CD14-positive monocyte (primary cell): ENCODE measurements at regions not wholly inside any gene's neighbourhood (a gene's known extent, or its start where the extent isn't known, plus 50 kb on each side); places are given as distances from the start of the nearest gene placed in this dataset. TPM values are rescaled to one million over a fixed set of nuclear protein-coding genes. Genes with fewer than 3 reads are reported as not detected.
A peak's percentile ranks its signal among the peaks of the same experiment; 100 is the strongest.

Experiments used
- DNase-seq, 3 donors: peaks; one replicate each; pipeline ENCODE4 v3.0.0-alpha.2; 2011 to 2022
- H2AFZ ChIP-seq: 2 replicates; pipeline ENCODE4 v1.6.0; 2012; ENCODE audit warnings: mild to moderate bottlenecking, low read depth, low read length, inconsistent platforms; ENCODE audit not compliant: insufficient read depth, poor library complexity, severe bottlenecking
- H3K27ac ChIP-seq, 2 donors: 1 replicate in 1 of 2; 2 replicates in 1 of 2; pipeline ENCODE4 v1.5.1; 2012 to 2013; ENCODE audit warnings: low read length in 2 of 2, control low read depth in 1 of 2, inconsistent platforms in 1 of 2, low read depth in 1 of 2, mild to moderate bottlenecking in 1 of 2
- H3K27me3 ChIP-seq, 2 donors: one replicate each; pipeline versions ENCODE4 v1.6.0 to v1.6.1; 2011 to 2013; ENCODE audit warnings: low read length in 2 of 2; ENCODE audit not compliant: control insufficient read depth in 2 of 2, insufficient read depth in 2 of 2
- H3K36me3 ChIP-seq, 2 donors: replicated peaks in 1 of 2; 1 replicate in 1 of 2; 2 replicates in 1 of 2; pipeline versions ENCODE4 v1.5.1 to v1.6.1; 2012 to 2013; ENCODE audit warnings: low read length in 2 of 2, control low read depth in 1 of 2, inconsistent platforms in 1 of 2, mild to moderate bottlenecking in 1 of 2; ENCODE audit not compliant: insufficient read depth in 2 of 2, control insufficient read depth in 1 of 2
- H3K4me1 ChIP-seq, 2 donors: 1 replicate in 1 of 2; 2 replicates in 1 of 2; pipeline versions ENCODE4 v1.5.1 to v1.6.1; 2012 to 2013; ENCODE audit warnings: low read length in 2 of 2, control low read depth in 1 of 2, inconsistent platforms in 1 of 2, mild to moderate bottlenecking in 1 of 2, moderate library complexity in 1 of 2; ENCODE audit not compliant: insufficient read depth in 2 of 2, control insufficient read depth in 1 of 2
- H3K4me2 ChIP-seq: replicated peaks from 2 replicates; pipeline ENCODE3; 2012; ENCODE audit warnings: low read length, moderate library complexity, mild to moderate bottlenecking; ENCODE audit not compliant: poor library complexity, severe bottlenecking; ENCODE audit errors: extremely low read depth
- H3K4me3 ChIP-seq, 3 experiments: fragments of 200-600 bp in 1 of 3; sonication (generic) in 1 of 3; replicated peaks in 1 of 3; 1 replicate in 2 of 3; 2 replicates in 1 of 3; pipeline ENCODE4 v1.5.1; 2011 to 2013; ENCODE audit warnings: low read length in 3 of 3, mild to moderate bottlenecking in 3 of 3, control low read depth in 2 of 3, low read depth in 2 of 3, inconsistent platforms in 1 of 3, moderate library complexity in 1 of 3
- H3K79me2 ChIP-seq: 2 replicates; pipeline ENCODE4 v1.6.0; 2012; ENCODE audit warnings: mild to moderate bottlenecking, control low read depth, inconsistent platforms, low read length, moderate library complexity; ENCODE audit not compliant: insufficient read depth
- H3K9ac ChIP-seq: 2 replicates; pipeline ENCODE4 v1.6.0; 2017; ENCODE audit warnings: low read length, mild to moderate bottlenecking; ENCODE audit not compliant: insufficient read depth, poor library complexity, severe bottlenecking
- H3K9me3 ChIP-seq, 2 donors: replicated peaks in 1 of 2; 1 replicate in 1 of 2; 2 replicates in 1 of 2; pipeline versions ENCODE4 v1.5.1 to v1.6.1; 2012 to 2013; ENCODE audit warnings: low read length in 2 of 2, control low read depth in 1 of 2; ENCODE audit not compliant: control insufficient read depth in 1 of 2, insufficient read depth in 1 of 2
- H4K20me1 ChIP-seq: 2 replicates; pipeline ENCODE4 v1.6.0; 2012; ENCODE audit warnings: mild to moderate bottlenecking, low read length, control low read depth, moderate library complexity; ENCODE audit not compliant: insufficient read depth
- H3K27ac Mint-ChIP-seq, 7 donors: one replicate each; pipeline ENCODE4 v1.8.0; 2020; ENCODE audit warnings: mild to moderate bottlenecking in 7 of 7, mixed read lengths in 7 of 7, moderate library complexity in 6 of 7, inconsistent platforms in 2 of 7
- H3K27me3 Mint-ChIP-seq, 3 donors: one replicate each; pipeline ENCODE4 v1.8.0; 2021 to 2022; ENCODE audit warnings: low read depth in 3 of 3, mild to moderate bottlenecking in 3 of 3, mixed read lengths in 3 of 3, moderate library complexity in 3 of 3, inconsistent platforms in 1 of 3
- H3K36me3 Mint-ChIP-seq, 2 donors: one replicate each; pipeline ENCODE4 v1.8.0; 2020; ENCODE audit warnings: mixed read lengths in 2 of 2, inconsistent platforms in 1 of 2, mild to moderate bottlenecking in 1 of 2
- H3K4me1 Mint-ChIP-seq: one replicate; pipeline ENCODE4 v1.8.0; 2020; ENCODE audit warnings: mild to moderate bottlenecking, mixed read lengths
- H3K4me3 Mint-ChIP-seq, 2 donors: one replicate each; pipeline ENCODE4 v1.8.0; 2020; ENCODE audit warnings: mild to moderate bottlenecking in 2 of 2, mixed read lengths in 2 of 2, moderate library complexity in 1 of 2
- H3K9me3 Mint-ChIP-seq, 7 donors: one replicate each; pipeline ENCODE4 v1.8.0; 2020 to 2022; ENCODE audit warnings: mixed read lengths in 7 of 7, mild to moderate bottlenecking in 6 of 7, moderate library complexity in 6 of 7, inconsistent platforms in 2 of 7
- CTCF ChIP-seq: fragments of 200-600 bp; IDR thresholded peaks from one replicate; pipeline ENCODE4 v1.8.0; 2022; ENCODE audit warnings: antibody characterized with exemption, mild to moderate bottlenecking
- WGBS: methylation state at CpG from one replicate; pipeline ENCODE4 v1.1.5; 2013; ENCODE audit warnings: missing lambda C conversion rate; ENCODE audit not compliant: insufficient coverage; 5-methylcytosine and 5-hydroxymethylcytosine counted together
- intact Hi-C, 2 donors: fragments of 100-400 bp; cut with micrococcal nuclease; formaldehyde crosslinking; loops; one replicate each; pipeline versions ENCODE4 v1.15.0 to v1.15.1; 2023
- small RNA-seq: library from RNA; depleted of rRNA; stranded (forward); fragments of <200 nt; gene quantifications from one replicate; pipeline ENCODE3, GENCODE V24; 2012; ENCODE audit warnings: low read depth; ENCODE audit not compliant: insufficient read length

DNA sequence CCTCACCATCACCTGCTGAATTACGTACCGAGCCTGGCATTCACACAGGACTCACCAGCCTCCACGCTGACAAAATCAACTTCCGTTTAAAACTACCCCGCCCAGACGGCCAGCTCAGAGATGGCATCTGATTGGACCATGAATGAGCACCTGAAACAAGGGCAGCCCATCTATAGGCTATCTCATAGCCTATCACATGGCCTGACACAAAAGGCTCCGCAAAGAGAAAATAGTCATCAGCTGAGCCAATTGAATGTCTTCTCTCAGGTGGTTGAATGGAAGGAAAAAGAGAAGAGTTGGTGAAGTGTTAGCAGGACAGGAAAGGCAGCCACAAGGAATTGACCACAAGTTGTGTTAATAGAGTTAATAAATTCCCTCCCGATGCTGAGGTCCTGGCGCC lies 50.6 kb upstream of the ZC3H12A start:
- Histone ChIP-seq H3K4me3 (no peak overlapping the region), H4K20me1 (no peaks in the 10 kb centered on the region), H3K4me1 (no peaks in the 10 kb centered on the region), H3K27ac (no peak overlapping the region), H3K27me3 (no peaks in the 10 kb centered on the region), H3K4me2 (no peak overlapping the region), H3K9me3 (no peaks in the 10 kb centered on the region), H3K9ac (no peak overlapping the region), H2AFZ (no peak overlapping the region), H3K79me2 (no peaks in the 10 kb centered on the region), H3K36me3 (no peaks in the 10 kb centered on the region)
- no peak for TF ChIP-seq CTCF
- Mint-ChIP-seq H3K4me1 (no peaks in the 10 kb centered on the region), H3K4me3 (no peak overlapping the region), H3K9me3 (peaks cover 0 to 2% (median 0%) of the 10 kb centered on the region in 7 donors), H3K27ac (peak overlapping the region in 1 of 7 donors; percentile 10), H3K27me3 (peaks cover 8 to 17% (median 10%) of the 10 kb centered on the region in 3 donors), H3K36me3 (no peaks in the 10 kb centered on the region)
- 92% methylated on average over 7 of the region's 9 CpGs for WGBS
- no peak for DNase-seq
- intact Hi-C loops = no loop called here

DNA sequence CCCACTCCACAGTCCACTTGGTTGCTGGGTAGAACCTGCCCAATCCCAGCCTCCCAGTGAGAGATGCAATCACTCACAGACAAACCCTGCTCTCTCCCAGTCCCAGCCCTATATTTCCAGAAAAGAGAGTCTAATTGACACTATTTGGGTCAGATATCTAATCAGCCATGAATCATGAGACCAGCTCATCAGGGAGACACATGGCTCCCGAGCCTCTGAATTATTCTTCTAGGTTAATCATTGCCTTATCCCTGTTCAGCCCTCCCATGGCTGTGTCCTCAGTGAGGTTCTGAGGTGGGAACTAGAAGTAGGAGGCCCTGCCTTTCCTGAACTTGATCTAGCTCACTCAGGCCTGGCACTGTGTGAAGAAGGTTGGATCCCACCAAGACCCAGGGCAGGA lies 49.9 kb upstream of the ZC3H12A start:
- H3K9ac ChIP-seq = no peak overlapping the region
- H3K4me1 ChIP-seq = no peaks in the 10 kb centered on the region
- no peaks in the 10 kb centered on the region for H4K20me1 ChIP-seq
- Mint-ChIP-seq H3K27me3 (peaks cover 13 to 22% (median 13%) of the 10 kb centered on the region in 3 donors), H3K4me3 (no peak overlapping the region), H3K4me1 (no peaks in the 10 kb centered on the region), H3K36me3 (no peaks in the 10 kb centered on the region), H3K27ac (no peak overlapping the region), H3K9me3 (peaks cover 0 to 2% (median 0%) of the 10 kb centered on the region in 7 donors)
- no peaks in the 10 kb centered on the region for H3K27me3 ChIP-seq
- WGBS = no CpG with 5 or more reads among the region's 1 CpG
- no peaks in the 10 kb centered on the region for H3K36me3 ChIP-seq
- no peaks in the 10 kb centered on the region for H3K79me2 ChIP-seq
- H3K4me3 ChIP-seq = no peak overlapping the region
- no peak for DNase-seq
- H3K27ac ChIP-seq = no peak overlapping the region
- intact Hi-C loops = no loop called here
- no peaks in the 10 kb centered on the region for H3K9me3 ChIP-seq
- no peak overlapping the region for H3K4me2 ChIP-seq
- no peak for TF ChIP-seq CTCF
- H2AFZ ChIP-seq = no peak overlapping the region

Small RNA genes in the stretch of these regions (small RNA-seq; reads per million reads assigned to genes)
- not detected for gene MIR4255
- not detected for gene RNA5SP43
- gene RNU6-636P = not detected
- not detected for gene RPS29P6
